ENCODE measurements at regions not wholly inside any gene's neighbourhood (a gene's known extent, or its start where the extent isn't known, plus 50 kb on each side); places are given as distances from the start of the nearest gene placed in this dataset.

- DNase-seq, result no peak
- ChIA-PET CTCF (no interaction called here), POLR2A (no interaction called here)
- peaks cover 25% of the 10 kb centered on the region for H3K27me3 Mint-ChIP-seq
- H3K4me1 Mint-ChIP-seq, result peaks cover 25% of the 10 kb centered on the region
- H3K27ac Mint-ChIP-seq, result no peak overlapping the region
- no peaks in the 10 kb centered on the region for H3K9me3 Mint-ChIP-seq
- no peaks in the 10 kb centered on the region for H3K36me3 Mint-ChIP-seq (ENCODE audit: low read depth)
- H3K4me3 Mint-ChIP-seq, result no peak overlapping the region
These were observed 567.2 kb downstream of the NPHP4 start for GRCh38 chr1:5424802-5425703.

GRCh38 chr1:5423109-5423508, 569.1 kb downstream of the NPHP4 start:
- H3K4me3 Mint-ChIP-seq, result no peak overlapping the region

DNA sequence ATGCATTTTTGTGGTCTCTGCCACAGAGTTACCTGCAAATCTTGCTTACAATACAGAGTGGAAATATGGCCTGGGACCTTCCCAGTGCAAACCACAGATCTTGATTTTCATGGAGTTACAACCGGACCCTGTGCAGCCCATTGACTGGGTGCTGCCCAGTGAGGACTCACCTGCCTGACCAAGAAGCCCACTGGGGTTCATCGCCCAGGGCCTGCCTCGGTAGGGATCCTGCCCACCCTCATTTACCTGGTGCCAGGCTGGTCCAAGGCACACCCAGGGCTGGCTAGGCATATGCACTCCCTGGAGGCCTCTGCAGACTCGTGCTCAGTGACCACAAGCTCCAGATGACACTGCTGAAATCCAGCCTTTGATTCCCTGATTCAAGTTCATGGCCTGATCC, 572.7 kb downstream of the NPHP4 start:
- ChIA-PET POLR2A (no interaction called here), CTCF (no interaction called here)
- H3K9me3 Mint-ChIP-seq, result no peaks in the 10 kb centered on the region
- H3K27ac Mint-ChIP-seq, result no peak overlapping the region
- H3K4me1 Mint-ChIP-seq, result peaks cover 25% of the 10 kb centered on the region
- no peak for DNase-seq
- peaks cover 7% of the 10 kb centered on the region for H3K27me3 Mint-ChIP-seq
- H3K4me3 Mint-ChIP-seq, result no peak overlapping the region
- no peaks in the 10 kb centered on the region for H3K36me3 Mint-ChIP-seq (ENCODE audit: low read depth)

More at GRCh38 chr1:5423109-5423508, 569.1 kb downstream of the NPHP4 start:
- Mint-ChIP-seq H3K36me3 (ENCODE audit: low read depth) (no peaks in the 10 kb centered on the region), H3K9me3 (no peaks in the 10 kb centered on the region), H3K27ac (peak overlapping the region; percentile 22), H3K4me1 (peaks cover 25% of the 10 kb centered on the region), H3K27me3 (peaks cover 25% of the 10 kb centered on the region)
- DNase-seq, result peak; percentile 70
- ChIA-PET CTCF (no interaction called here), POLR2A (interaction anchor here (1.0 kb wide), 1 partner anchor 52 kb away, joined by 3 read pairs; no protein-coding TSS in a partner anchor)

DNA sequence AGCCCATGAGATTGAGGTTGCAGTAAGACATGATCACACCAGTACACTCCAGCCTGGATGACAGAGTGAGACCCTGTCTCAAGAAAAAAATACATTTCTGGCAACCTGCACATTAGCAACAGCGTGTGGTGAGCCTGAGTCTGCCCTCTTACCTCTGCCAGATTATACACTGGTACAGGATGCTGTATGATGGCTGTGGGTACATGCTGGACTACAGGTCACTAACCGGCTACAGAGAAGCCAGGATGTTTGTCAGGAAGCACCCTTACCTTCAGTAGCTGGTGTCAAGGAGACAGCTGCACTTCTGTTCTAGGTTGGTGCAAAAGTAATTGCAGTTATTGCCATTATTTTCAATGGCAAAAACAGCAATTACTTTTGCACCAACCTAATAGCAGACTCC, 575.7 kb downstream of the NPHP4 start:
- H3K4me1 Mint-ChIP-seq, result peaks cover 4% of the 10 kb centered on the region
- H3K27me3 Mint-ChIP-seq, result no peaks in the 10 kb centered on the region
- DNase-seq, result no peak
- CTCF ChIA-PET, result no interaction called here
- no peak overlapping the region for H3K4me3 Mint-ChIP-seq
- no peaks in the 10 kb centered on the region for H3K9me3 Mint-ChIP-seq
- no peak overlapping the region for H3K27ac Mint-ChIP-seq
- H3K36me3 Mint-ChIP-seq (ENCODE audit: low read depth), result no peaks in the 10 kb centered on the region
- POLR2A ChIA-PET, result no interaction called here

- H3K27ac Mint-ChIP-seq, result no peak overlapping the region
- POLR2A ChIA-PET, result no interaction called here
- peaks cover 7% of the 10 kb centered on the region for H3K4me1 Mint-ChIP-seq
- DNase-seq, result no peak
- CTCF ChIA-PET, result no interaction called here
- no peaks in the 10 kb centered on the region for H3K9me3 Mint-ChIP-seq
- no peaks in the 10 kb centered on the region for H3K27me3 Mint-ChIP-seq
- H3K4me3 Mint-ChIP-seq, result no peak overlapping the region
- H3K36me3 Mint-ChIP-seq (ENCODE audit: low read depth), result no peaks in the 10 kb centered on the region
These were observed 576.6 kb downstream of the NPHP4 start for GRCh38 chr1:5415606-5416005.

DNA sequence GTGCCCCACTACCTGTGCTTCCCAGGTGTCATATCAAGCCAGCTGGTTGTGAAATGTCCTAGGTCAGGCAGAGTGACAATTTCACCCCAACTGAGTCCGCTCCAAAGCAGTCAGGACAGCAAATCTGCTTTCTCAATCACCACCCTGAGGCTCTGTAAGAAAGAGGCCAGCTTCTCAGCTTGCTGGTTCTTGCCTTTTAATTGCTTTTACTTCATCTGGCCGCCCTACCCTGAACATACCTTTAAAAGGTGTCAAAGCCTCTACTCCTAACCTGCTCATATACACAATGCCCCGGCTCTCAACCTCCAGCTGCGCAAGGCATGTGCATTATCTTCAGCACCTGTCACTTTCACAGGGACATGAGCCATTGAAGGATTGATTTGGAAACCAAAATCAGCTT, 581.6 kb downstream of the NPHP4 start:
- H3K27ac Mint-ChIP-seq, result no peak overlapping the region
- no peak overlapping the region for H3K4me3 Mint-ChIP-seq
- CTCF ChIA-PET, result interaction anchor here (1.6 kb wide), 1 partner anchor 106 kb away, joined by 3 read pairs; no protein-coding TSS in a partner anchor

GRCh38 chr1:5408401-5408800, 583.8 kb downstream of the NPHP4 start:
- no peaks in the 10 kb centered on the region for H3K36me3 Mint-ChIP-seq (ENCODE audit: low read depth)
- H3K9me3 Mint-ChIP-seq, result peaks cover 14% of the 10 kb centered on the region
- ChIA-PET CTCF (no interaction called here), POLR2A (no interaction called here)
- peaks cover 7% of the 10 kb centered on the region for H3K4me1 Mint-ChIP-seq
- no peak overlapping the region for H3K4me3 Mint-ChIP-seq
- H3K27me3 Mint-ChIP-seq, result no peaks in the 10 kb centered on the region
- no peak overlapping the region for H3K27ac Mint-ChIP-seq
- no peak for DNase-seq

More for the DNA sequence above, 581.6 kb downstream of the NPHP4 start:
- Mint-ChIP-seq H3K27me3 (no peaks in the 10 kb centered on the region), H3K9me3 (peaks cover 14% of the 10 kb centered on the region), H3K36me3 (ENCODE audit: low read depth) (no peaks in the 10 kb centered on the region), H3K4me1 (peaks cover 7% of the 10 kb centered on the region)
- POLR2A ChIA-PET, result interaction anchor here (0.9 kb wide), 1 partner anchor 21 kb away, joined by 4 read pairs; no protein-coding TSS in a partner anchor
- DNase-seq, result no peak

DNA sequence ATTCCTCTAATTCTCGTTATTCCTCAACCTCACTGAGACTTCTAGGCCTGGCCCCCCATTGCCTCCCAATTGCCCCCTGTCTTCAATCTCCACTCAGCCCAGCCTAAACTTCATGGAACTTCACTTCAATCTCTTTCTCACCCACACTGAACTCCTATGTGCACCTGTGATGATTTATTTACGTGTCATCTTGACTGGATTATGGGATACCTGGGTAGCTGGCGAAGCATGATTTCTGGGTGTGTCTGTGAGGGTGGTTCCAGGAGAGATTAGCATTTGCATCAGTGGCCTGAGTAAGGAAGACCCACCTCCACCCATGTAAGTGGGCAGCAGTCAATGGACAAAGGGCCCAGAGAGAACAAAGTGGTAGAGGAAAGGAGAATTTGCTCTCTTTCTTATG, 587.0 kb downstream of the NPHP4 start:
- Mint-ChIP-seq H3K9me3 (peaks cover 14% of the 10 kb centered on the region), H3K27me3 (no peaks in the 10 kb centered on the region), H3K4me1 (no peaks in the 10 kb centered on the region), H3K27ac (no peak overlapping the region), H3K4me3 (no peak overlapping the region), H3K36me3 (ENCODE audit: low read depth) (no peaks in the 10 kb centered on the region)
- POLR2A ChIA-PET, result no interaction called here
- no peak for DNase-seq
- CTCF ChIA-PET, result no interaction called here

DNA sequence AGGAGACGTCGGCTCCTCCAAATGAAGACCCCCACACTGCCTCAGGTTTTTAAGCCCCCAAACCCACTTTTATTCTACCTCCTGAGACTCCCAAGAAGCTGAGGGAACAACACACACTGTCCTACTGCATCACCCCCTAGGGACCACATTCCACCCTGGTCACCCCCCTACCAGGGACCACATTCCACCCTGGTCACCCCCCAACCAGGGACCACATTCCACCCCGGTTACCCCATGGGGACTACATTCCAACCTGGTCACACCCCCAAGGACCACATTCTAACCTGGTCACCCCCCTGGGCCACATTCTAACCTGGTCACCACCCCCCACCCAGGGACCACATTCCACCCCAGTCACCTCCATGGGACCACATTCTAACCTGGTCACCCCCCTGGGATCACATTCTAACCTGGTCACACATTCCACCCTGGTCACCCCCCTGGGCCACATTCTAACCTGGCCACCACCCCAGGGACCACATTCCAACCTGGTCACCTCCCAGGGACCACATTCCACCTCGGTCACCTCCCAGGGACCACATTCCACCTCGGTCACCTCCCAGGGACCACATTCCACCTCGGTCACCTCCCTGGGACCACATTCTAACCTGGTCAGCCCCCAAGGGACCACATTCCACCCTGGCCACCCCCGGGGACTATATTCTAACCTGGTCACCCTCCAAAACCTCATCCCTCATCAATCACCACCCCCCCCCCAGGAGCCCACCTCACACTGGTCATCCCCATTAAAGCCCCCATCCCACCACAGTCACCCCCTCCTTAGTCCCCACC, 587.6 kb downstream of the NPHP4 start:
- no peak overlapping the region for H3K27ac Mint-ChIP-seq
- H3K9me3 Mint-ChIP-seq, result peaks cover 13% of the 10 kb centered on the region
- POLR2A ChIA-PET, result no interaction called here
- H3K4me3 Mint-ChIP-seq, result no peak overlapping the region
- CTCF ChIA-PET, result no interaction called here
- H3K36me3 Mint-ChIP-seq (ENCODE audit: low read depth), result no peaks in the 10 kb centered on the region
- no peaks in the 10 kb centered on the region for H3K27me3 Mint-ChIP-seq
- DNase-seq, result no peak
- no peaks in the 10 kb centered on the region for H3K4me1 Mint-ChIP-seq

GRCh38 chr1:5403935-5404334, 588.3 kb downstream of the NPHP4 start:
- Mint-ChIP-seq H3K4me3 (no peak overlapping the region), H3K27ac (no peak overlapping the region), H3K9me3 (peaks cover 12% of the 10 kb centered on the region), H3K27me3 (peaks cover 4% of the 10 kb centered on the region), H3K4me1 (no peaks in the 10 kb centered on the region), H3K36me3 (ENCODE audit: low read depth) (no peaks in the 10 kb centered on the region)
- POLR2A ChIA-PET, result no interaction called here
- CTCF ChIA-PET, result no interaction called here
- DNase-seq, result no peak

- Mint-ChIP-seq H3K9me3 (peaks cover 4% of the 10 kb centered on the region), H3K4me3 (no peak overlapping the region), H3K36me3 (ENCODE audit: low read depth) (no peaks in the 10 kb centered on the region), H3K27me3 (peaks cover 6% of the 10 kb centered on the region), H3K27ac (no peak overlapping the region), H3K4me1 (no peaks in the 10 kb centered on the region)
- CTCF ChIA-PET, result interaction anchor here (1.2 kb wide), 1 partner anchor 80 kb away, joined by 3 read pairs; no protein-coding TSS in a partner anchor
- no peak for DNase-seq
- POLR2A ChIA-PET, result interaction anchor here (0.6 kb wide), 1 partner anchor 34 kb away, joined by 3 read pairs; no protein-coding TSS in a partner anchor
These were observed 589.6 kb downstream of the NPHP4 start for GRCh38 chr1:5402618-5403017.

- peaks cover 10% of the 10 kb centered on the region for H3K27me3 Mint-ChIP-seq
- no peak overlapping the region for H3K27ac Mint-ChIP-seq
- H3K36me3 Mint-ChIP-seq (ENCODE audit: low read depth), result no peaks in the 10 kb centered on the region
- H3K4me3 Mint-ChIP-seq, result no peak overlapping the region
- no peaks in the 10 kb centered on the region for H3K4me1 Mint-ChIP-seq
- peaks cover 6% of the 10 kb centered on the region for H3K9me3 Mint-ChIP-seq
- CTCF ChIA-PET, result no interaction called here
- POLR2A ChIA-PET, result no interaction called here
- no peak for DNase-seq
These were observed 592.5 kb downstream of the NPHP4 start for GRCh38 chr1:5399771-5400170.

DNA sequence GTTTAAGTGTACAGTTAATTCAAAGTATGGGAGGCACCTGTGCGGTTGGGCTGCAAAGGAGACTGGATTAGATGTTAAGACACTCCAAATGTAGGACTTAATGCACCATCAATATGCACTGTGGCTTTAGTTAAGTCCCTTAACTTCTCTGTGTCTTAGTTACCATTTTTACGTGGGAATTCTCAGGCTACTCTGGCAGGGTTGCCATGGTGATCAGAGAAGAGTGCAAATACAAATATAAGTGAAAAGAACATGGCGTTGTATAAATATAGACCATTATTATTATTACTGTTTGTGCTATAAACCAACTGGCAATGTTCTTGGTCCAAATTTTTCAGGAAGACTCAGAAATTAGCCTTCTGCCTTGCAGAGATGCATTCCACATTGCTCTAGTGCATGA, 595.6 kb downstream of the NPHP4 start:
- Mint-ChIP-seq H3K4me1 (no peaks in the 10 kb centered on the region), H3K27me3 (peaks cover 14% of the 10 kb centered on the region), H3K4me3 (no peak overlapping the region), H3K9me3 (peaks cover 6% of the 10 kb centered on the region), H3K27ac (no peak overlapping the region), H3K36me3 (ENCODE audit: low read depth) (no peaks in the 10 kb centered on the region)
- POLR2A ChIA-PET, result no interaction called here
- CTCF ChIA-PET, result no interaction called here
- no peak for DNase-seq
